Posterior cingulate gyrus (tissue), 11 donors: ENCODE measurements at regions not wholly inside any gene's neighbourhood (a gene's known extent, or its start where the extent isn't known, plus 50 kb on each side); places are given as distances from the start of the nearest gene placed in this dataset.
A peak's percentile ranks its signal among the peaks of the same experiment; 100 is the strongest.
"Not testable (repeated sequence)": the region's sequence is repeated elsewhere in the genome, so short reads cannot be mapped to it uniquely, and the experiment has no call there.

Source experiments
- DNase-seq, 10 donors: peaks; one replicate each; pipeline versions ENCODE4 v3.0.0 to v3.0.0-alpha.2; 2020 to 2021; ENCODE audit warnings: mixed read lengths in 3 of 10
- intact Hi-C: fragments of 100-400 bp; cut with DNase I; formaldehyde crosslinking; loops from one replicate; pipeline ENCODE4 v1.15.1; 2023

GRCh38 chr20:25991756-25992130 lies 295.1 kb upstream of the ZNF337 start:
- DNase-seq = no peak
- intact Hi-C loops = no loop called here

- peak in 1 of 10 donors; percentile 67 for DNase-seq
- intact Hi-C loops = no loop called here
These were observed 294.6 kb upstream of the ZNF337 start for GRCh38 chr20:25991051-25991755.

GRCh38 chr20:25989686-25990085 lies 293.0 kb upstream of the ZNF337 start:
- intact Hi-C loops = not testable (repeated sequence)

GRCh38 chr20:25989196-25989595 lies 292.5 kb upstream of the ZNF337 start:
- DNase-seq = no peak
- intact Hi-C loops = no loop called here

More at GRCh38 chr20:25989686-25990085, 293.0 kb upstream of the ZNF337 start:
- DNase-seq = not testable (repeated sequence)

- intact Hi-C loops = not testable (repeated sequence)
These were observed 291.4 kb upstream of the ZNF337 start for GRCh38 chr20:25987928-25988560.

GRCh38 chr20:25987073-25987927 lies 290.6 kb upstream of the ZNF337 start:
- peak in 9 of 10 donors; percentile 33 to 90 (median 57) for DNase-seq

More at GRCh38 chr20:25987928-25988560, 291.4 kb upstream of the ZNF337 start:
- not testable (repeated sequence) for DNase-seq

GRCh38 chr20:25985597-25985996 lies 288.9 kb upstream of the ZNF337 start:
- DNase-seq = peak in 1 of 10 donors; percentile 28
- intact Hi-C loops = no loop called here

More at GRCh38 chr20:25987073-25987927, 290.6 kb upstream of the ZNF337 start:
- intact Hi-C loops = no loop called here

GRCh38 chr20:25984933-25985332 lies 288.3 kb upstream of the ZNF337 start:
- DNase-seq = peak in 8 of 10 donors; percentile 31 to 94 (median 63)
- intact Hi-C loops = no loop called here

GRCh38 chr20:25982701-25983100 lies 286.0 kb upstream of the ZNF337 start:
- intact Hi-C loops, DNase-seq: not testable (repeated sequence)

- DNase-seq, intact Hi-C loops: not testable (repeated sequence)
These were observed 282.0 kb upstream of the ZNF337 start for GRCh38 chr20:25978450-25979190.

- intact Hi-C loops, DNase-seq: not testable (repeated sequence)
These were observed 279.2 kb upstream of the ZNF337 start for GRCh38 chr20:25975816-25976215.

GRCh38 chr20:25965203-25965602 lies 268.6 kb upstream of the ZNF337 start:
- intact Hi-C loops, DNase-seq: not testable (repeated sequence)

- DNase-seq, intact Hi-C loops: not testable (repeated sequence)
These were observed 257.2 kb upstream of the ZNF337 start for GRCh38 chr20:25953876-25954275.

- intact Hi-C loops, DNase-seq: not testable (repeated sequence)
These were observed 238.6 kb upstream of the ZNF337 start for GRCh38 chr20:25935230-25935629.

GRCh38 chr20:25932806-25933205 lies 236.2 kb upstream of the ZNF337 start:
- DNase-seq, intact Hi-C loops: not testable (repeated sequence)

GRCh38 chr20:25932170-25932569 lies 235.5 kb upstream of the ZNF337 start:
- intact Hi-C loops, DNase-seq: not testable (repeated sequence)

GRCh38 chr20:25902321-25902720 lies 205.7 kb upstream of the ZNF337 start:
- intact Hi-C loops, DNase-seq: not testable (repeated sequence)

GRCh38 chr20:25898663-25899062 lies 202.0 kb upstream of the ZNF337 start:
- peak in 1 of 10 donors; percentile 59 for DNase-seq
- intact Hi-C loops = not testable (repeated sequence)

GRCh38 chr20:25879096-25879495 lies 182.4 kb upstream of the ZNF337 start:
- DNase-seq, intact Hi-C loops: not testable (repeated sequence)

- intact Hi-C loops = loop anchor here (5.0 kb wide), 1 partner anchor 171 kb away; the partner anchor contains the start of gene ZNF337
- peak in 1 of 10 donors; percentile 82 for DNase-seq
These were observed 172.0 kb upstream of the ZNF337 start for GRCh38 chr20:25868650-25868979.
